ENCODE measurements at regions not wholly inside any gene's neighbourhood (a gene's known extent, or its start where the extent isn't known, plus 50 kb on each side); places are given as distances from the start of the nearest gene placed in this dataset.
A peak's percentile ranks its signal among the peaks of the same experiment; 100 is the strongest.

DNA sequence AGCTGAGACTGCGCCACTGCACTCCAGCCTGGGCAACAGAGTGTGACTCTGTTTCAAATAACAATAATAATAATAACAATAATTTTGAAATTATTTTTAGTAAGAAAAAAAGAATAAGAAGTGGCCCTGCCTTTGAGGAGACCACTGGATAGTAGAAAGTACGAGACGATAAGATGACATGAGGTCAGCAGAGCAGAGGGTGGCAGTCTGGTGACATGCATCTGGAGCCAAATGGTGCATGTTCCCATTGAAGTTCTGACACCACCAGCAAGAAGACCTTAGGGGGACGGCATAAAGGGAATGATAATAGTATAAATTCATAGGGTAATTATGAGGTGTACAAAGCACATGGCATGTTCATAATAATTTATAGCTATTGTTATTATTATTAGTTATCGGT, 542.2 kb upstream of the TBL1XR1 start:
- ChIA-PET POLR2A (no interaction called here), CTCF (ENCODE audit: low intra/inter-chr PET ratio, low total read pairs) (no interaction called here)
- H2AFZ ChIP-seq (ENCODE audit: low read length) = no peak overlapping the region
- H3K4me1 ChIP-seq (ENCODE audit: insufficient read depth, low read length) = no peaks in the 10 kb centered on the region
- ATAC-seq (peak; percentile 41; the same call in 1 of the 3 replicates), FAIRE-seq (no peak), DNase-seq (ENCODE audit: low spot score) (no peak)
- no peaks in the 10 kb centered on the region for H3K79me2 ChIP-seq (ENCODE audit: insufficient read depth, low read length)
- in situ Hi-C loops (cut with HindIII; ENCODE audit: extremely low pct_ligation_motif_present, low pct_unique_long_range_greater_than_20kb) (no loop called here), intact Hi-C loops (cut with micrococcal nuclease; ENCODE audit: unreplicated experiment) (no loop called here)
- H3K36me3 ChIP-seq (replicated peaks in 1 of 2; ENCODE audit: control insufficient read depth in 1 of 2, insufficient read depth in 2 of 2, low read length in 2 of 2) = no peaks in the 10 kb centered on the region
- no peak overlapping the region for H3K9ac ChIP-seq (ENCODE audit: insufficient read depth, low read depth, low read length)
- BruUV-seq (replicated peaks) = no TSS peak
- H3K4me3 ChIP-seq (replicated peaks in 1 of 3; ENCODE audit: insufficient read depth in 1 of 3, low read depth in 2 of 3, low read length in 3 of 3) = no peak overlapping the region
- no peaks in the 10 kb centered on the region for H3K27me3 ChIP-seq (ENCODE audit: control insufficient read depth in 1 of 2, insufficient read depth in 2 of 2, low read length in 2 of 2)
- WGBS (ENCODE audit: low lambda C conversion rate) = 54% methylated on average over 5 of the region's 5 CpGs
- no peaks in the 10 kb centered on the region for H3K9me3 ChIP-seq (ENCODE audit: low read length)
- H3K27ac ChIP-seq (ENCODE audit: extremely low read length, insufficient read depth, low read length) = no peak overlapping the region
- H4K20me1 ChIP-seq (ENCODE audit: insufficient read depth, low read length) = no peaks in the 10 kb centered on the region
- H3K4me2 ChIP-seq (ENCODE audit: low read depth, low read length) = no peak overlapping the region
- TF ChIP-seq ZNF563 (CRISPR knock-in tag; IDR thresholded peaks at IDR 0.05) (no peak), STAG1 (CRISPR knock-in tag; IDR thresholded peaks at IDR 0.05) (peak; percentile 66), ZNF30 (CRISPR knock-in tag; IDR thresholded peaks at IDR 0.05) (no peak), MED13 (CRISPR knock-in tag; IDR thresholded peaks at IDR 0.05) (no peak), XRCC5 (optimal IDR thresholded peaks at IDR 0.05; ENCODE audit: low read length) (no peak), SMC3 (IDR thresholded peaks at IDR 0.05; ENCODE audit: low read length) (peak; percentile 13; the same call in 1 of the 2 replicates), ZNF160 (CRISPR knock-in tag; IDR thresholded peaks at IDR 0.05) (no peak), ZSCAN22 (CRISPR knock-in tag; IDR thresholded peaks at IDR 0.05) (no peak), BHLHE40 (IDR thresholded peaks at IDR 0.05; ENCODE audit: low read length) (no peak), CBX1 (IDR thresholded peaks at IDR 0.05; ENCODE audit: low read depth) (no peak), BORCS8-MEF2B (CRISPR knock-in tag; IDR thresholded peaks at IDR 0.05) (no peak), ZNF678 (CRISPR knock-in tag; IDR thresholded peaks at IDR 0.05) (no peak)
- TF ChIP-seq, protein P1, sequence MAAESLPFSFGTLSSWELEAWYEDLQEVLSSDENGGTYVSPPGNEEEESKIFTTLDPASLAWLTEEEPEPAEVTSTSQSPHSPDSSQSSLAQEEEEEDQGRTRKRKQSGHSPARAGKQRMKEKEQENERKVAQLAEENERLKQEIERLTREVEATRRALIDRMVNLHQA (CRISPR knock-in tag; IDR thresholded peaks at IDR 0.05) = no peak
- TF ChIP-seq, protein P2, sequence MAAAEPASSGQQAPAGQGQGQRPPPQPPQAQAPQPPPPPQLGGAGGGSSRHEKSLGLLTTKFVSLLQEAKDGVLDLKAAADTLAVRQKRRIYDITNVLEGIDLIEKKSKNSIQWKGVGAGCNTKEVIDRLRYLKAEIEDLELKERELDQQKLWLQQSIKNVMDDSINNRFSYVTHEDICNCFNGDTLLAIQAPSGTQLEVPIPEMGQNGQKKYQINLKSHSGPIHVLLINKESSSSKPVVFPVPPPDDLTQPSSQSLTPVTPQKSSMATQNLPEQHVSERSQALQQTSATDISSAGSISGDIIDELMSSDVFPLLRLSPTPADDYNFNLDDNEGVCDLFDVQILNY (CRISPR knock-in tag; conservative IDR thresholded peaks at IDR 0.05) = no peak
- TF ChIP-seq, protein P3, sequence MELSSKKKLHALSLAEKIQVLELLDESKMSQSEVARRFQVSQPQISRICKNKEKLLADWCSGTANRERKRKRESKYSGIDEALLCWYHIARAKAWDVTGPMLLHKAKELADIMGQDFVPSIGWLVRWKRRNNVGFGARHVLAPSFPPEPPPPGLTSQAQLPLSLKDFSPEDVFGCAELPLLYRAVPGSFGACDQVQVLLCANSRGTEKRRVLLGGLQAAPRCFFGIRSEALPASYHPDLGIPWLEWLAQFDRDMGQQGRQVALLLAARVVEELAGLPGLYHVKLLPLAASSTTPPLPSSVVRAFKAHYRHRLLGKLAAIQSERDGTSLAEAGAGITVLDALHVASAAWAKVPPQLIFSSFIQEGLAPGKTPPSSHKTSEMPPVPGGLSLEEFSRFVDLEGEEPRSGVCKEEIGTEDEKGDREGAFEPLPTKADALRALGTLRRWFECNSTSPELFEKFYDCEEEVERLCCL (CRISPR knock-in tag; IDR thresholded peaks at IDR 0.05; ENCODE audit: borderline replicate concordance) = no peak
- TF ChIP-seq, protein P4, sequence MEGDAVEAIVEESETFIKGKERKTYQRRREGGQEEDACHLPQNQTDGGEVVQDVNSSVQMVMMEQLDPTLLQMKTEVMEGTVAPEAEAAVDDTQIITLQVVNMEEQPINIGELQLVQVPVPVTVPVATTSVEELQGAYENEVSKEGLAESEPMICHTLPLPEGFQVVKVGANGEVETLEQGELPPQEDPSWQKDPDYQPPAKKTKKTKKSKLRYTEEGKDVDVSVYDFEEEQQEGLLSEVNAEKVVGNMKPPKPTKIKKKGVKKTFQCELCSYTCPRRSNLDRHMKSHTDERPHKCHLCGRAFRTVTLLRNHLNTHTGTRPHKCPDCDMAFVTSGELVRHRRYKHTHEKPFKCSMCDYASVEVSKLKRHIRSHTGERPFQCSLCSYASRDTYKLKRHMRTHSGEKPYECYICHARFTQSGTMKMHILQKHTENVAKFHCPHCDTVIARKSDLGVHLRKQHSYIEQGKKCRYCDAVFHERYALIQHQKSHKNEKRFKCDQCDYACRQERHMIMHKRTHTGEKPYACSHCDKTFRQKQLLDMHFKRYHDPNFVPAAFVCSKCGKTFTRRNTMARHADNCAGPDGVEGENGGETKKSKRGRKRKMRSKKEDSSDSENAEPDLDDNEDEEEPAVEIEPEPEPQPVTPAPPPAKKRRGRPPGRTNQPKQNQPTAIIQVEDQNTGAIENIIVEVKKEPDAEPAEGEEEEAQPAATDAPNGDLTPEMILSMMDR (CRISPR knock-in tag; IDR thresholded peaks at IDR 0.05) = peak; percentile 43; the same call in 1 of the 2 replicates
- TF ChIP-seq, protein P5, sequence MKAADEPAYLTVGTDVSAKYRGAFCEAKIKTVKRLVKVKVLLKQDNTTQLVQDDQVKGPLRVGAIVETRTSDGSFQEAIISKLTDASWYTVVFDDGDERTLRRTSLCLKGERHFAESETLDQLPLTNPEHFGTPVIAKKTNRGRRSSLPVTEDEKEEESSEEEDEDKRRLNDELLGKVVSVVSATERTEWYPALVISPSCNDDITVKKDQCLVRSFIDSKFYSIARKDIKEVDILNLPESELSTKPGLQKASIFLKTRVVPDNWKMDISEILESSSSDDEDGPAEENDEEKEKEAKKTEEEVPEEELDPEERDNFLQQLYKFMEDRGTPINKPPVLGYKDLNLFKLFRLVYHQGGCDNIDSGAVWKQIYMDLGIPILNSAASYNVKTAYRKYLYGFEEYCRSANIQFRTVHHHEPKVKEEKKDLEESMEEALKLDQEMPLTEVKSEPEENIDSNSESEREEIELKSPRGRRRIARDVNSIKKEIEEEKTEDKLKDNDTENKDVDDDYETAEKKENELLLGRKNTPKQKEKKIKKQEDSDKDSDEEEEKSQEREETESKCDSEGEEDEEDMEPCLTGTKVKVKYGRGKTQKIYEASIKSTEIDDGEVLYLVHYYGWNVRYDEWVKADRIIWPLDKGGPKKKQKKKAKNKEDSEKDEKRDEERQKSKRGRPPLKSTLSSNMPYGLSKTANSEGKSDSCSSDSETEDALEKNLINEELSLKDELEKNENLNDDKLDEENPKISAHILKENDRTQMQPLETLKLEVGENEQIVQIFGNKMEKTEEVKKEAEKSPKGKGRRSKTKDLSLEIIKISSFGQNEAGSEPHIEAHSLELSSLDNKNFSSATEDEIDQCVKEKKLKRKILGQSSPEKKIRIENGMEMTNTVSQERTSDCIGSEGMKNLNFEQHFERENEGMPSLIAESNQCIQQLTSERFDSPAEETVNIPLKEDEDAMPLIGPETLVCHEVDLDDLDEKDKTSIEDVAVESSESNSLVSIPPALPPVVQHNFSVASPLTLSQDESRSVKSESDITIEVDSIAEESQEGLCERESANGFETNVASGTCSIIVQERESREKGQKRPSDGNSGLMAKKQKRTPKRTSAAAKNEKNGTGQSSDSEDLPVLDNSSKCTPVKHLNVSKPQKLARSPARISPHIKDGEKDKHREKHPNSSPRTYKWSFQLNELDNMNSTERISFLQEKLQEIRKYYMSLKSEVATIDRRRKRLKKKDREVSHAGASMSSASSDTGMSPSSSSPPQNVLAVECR (CRISPR knock-in tag; IDR thresholded peaks at IDR 0.05; ENCODE audit: borderline replicate concordance) = no peak
